Coronary artery (tissue), 2 donors: ENCODE measurements at regions not wholly inside any gene's neighbourhood (a gene's known extent, or its start where the extent isn't known, plus 50 kb on each side); places are given as distances from the start of the nearest gene placed in this dataset.

Experiments
- DNase-seq: peaks from one replicate; pipeline ENCODE4 v3.0.0-alpha.2; 2017; ENCODE audit warnings: low spot score
- H3K27ac ChIP-seq, 2 donors: fragments of 200-600 bp; sonication (generic); one replicate each; pipeline ENCODE4 v1.5.1; 2016 to 2019
- H3K4me3 ChIP-seq: fragments of 200-600 bp; sonication (generic); 2 replicates; pipeline ENCODE4 v1.5.1; 2016; ENCODE audit warnings: mild to moderate bottlenecking, moderate library complexity
- CTCF ChIP-seq: fragments of 200-600 bp; sonication (generic); IDR thresholded peaks from one replicate; pipeline ENCODE4 v1.5.1; 2019; ENCODE audit warnings: antibody characterized with exemption

- no peak for TF ChIP-seq CTCF
Observed at GRCh38 chr13:90443268-90443667, 904.2 kb upstream of the MIR17HG start.

GRCh38 chr13:90444232-90444631 lies 903.3 kb upstream of the MIR17HG start:
- no peak overlapping the region for H3K27ac ChIP-seq
- TF ChIP-seq CTCF = no peak
- no peak overlapping the region for H3K4me3 ChIP-seq
- DNase-seq = no peak

More at GRCh38 chr13:90443268-90443667, 904.2 kb upstream of the MIR17HG start:
- no peak overlapping the region for H3K27ac ChIP-seq
- no peak for DNase-seq
- no peak overlapping the region for H3K4me3 ChIP-seq

- Histone ChIP-seq H3K4me3 (peak overlapping the region; percentile 31), H3K27ac (peak overlapping the region; percentile 42 to 78)
- no peak for DNase-seq
- no peak for TF ChIP-seq CTCF
Observed at GRCh38 chr13:90445179-90445578, 902.3 kb upstream of the MIR17HG start.

- TF ChIP-seq CTCF = no peak
- no peak for DNase-seq
- Histone ChIP-seq H3K4me3 (no peak overlapping the region), H3K27ac (no peak overlapping the region)
Observed at GRCh38 chr13:90447034-90447733, 900.3 kb upstream of the MIR17HG start.

GRCh38 chr13:90447734-90448101 lies 899.8 kb upstream of the MIR17HG start:
- H3K27ac ChIP-seq = no peak overlapping the region

GRCh38 chr13:90448466-90449037 lies 898.9 kb upstream of the MIR17HG start:
- no peak for TF ChIP-seq CTCF
- H3K4me3 ChIP-seq = no peak overlapping the region
- no peak overlapping the region for H3K27ac ChIP-seq
- DNase-seq = no peak

More at GRCh38 chr13:90447734-90448101, 899.8 kb upstream of the MIR17HG start:
- TF ChIP-seq CTCF = no peak
- H3K4me3 ChIP-seq = no peak overlapping the region
- no peak for DNase-seq

- DNase-seq = no peak
- no peak for TF ChIP-seq CTCF
- H3K4me3 ChIP-seq = no peak overlapping the region
- no peak overlapping the region for H3K27ac ChIP-seq
Observed at GRCh38 chr13:90453342-90453741, 894.1 kb upstream of the MIR17HG start.
